ENCODE measurements at regions not wholly inside any gene's neighbourhood (a gene's known extent, or its start where the extent isn't known, plus 50 kb on each side); places are given as distances from the start of the nearest gene placed in this dataset.

DNA sequence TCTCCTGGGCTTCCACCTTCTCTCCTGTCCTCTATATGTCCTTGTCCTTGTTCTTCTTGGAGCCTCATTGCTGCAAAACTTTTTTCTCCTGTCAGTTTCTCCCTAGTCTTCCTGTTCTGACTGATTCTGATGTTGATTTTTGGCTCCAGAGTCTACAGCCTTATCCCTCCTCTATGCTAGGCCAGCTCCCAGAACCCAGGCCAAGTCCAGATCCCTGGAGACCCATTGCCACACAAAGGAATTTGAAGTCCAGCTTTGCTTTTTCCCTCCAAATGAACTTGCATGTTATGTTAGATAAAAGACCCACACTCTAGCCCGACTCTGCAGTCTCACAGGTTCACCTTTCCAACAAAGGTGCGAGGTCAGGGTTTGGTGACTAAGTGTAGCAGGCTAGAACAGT is 203.1 kb downstream of the FNDC1 start:
- TF ChIP-seq POLR2AphosphoS5 (IDR thresholded peaks at IDR 0.05) = no peak
- TF ChIP-seq, protein P1, sequence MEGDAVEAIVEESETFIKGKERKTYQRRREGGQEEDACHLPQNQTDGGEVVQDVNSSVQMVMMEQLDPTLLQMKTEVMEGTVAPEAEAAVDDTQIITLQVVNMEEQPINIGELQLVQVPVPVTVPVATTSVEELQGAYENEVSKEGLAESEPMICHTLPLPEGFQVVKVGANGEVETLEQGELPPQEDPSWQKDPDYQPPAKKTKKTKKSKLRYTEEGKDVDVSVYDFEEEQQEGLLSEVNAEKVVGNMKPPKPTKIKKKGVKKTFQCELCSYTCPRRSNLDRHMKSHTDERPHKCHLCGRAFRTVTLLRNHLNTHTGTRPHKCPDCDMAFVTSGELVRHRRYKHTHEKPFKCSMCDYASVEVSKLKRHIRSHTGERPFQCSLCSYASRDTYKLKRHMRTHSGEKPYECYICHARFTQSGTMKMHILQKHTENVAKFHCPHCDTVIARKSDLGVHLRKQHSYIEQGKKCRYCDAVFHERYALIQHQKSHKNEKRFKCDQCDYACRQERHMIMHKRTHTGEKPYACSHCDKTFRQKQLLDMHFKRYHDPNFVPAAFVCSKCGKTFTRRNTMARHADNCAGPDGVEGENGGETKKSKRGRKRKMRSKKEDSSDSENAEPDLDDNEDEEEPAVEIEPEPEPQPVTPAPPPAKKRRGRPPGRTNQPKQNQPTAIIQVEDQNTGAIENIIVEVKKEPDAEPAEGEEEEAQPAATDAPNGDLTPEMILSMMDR (IDR thresholded peaks at IDR 0.05) = no peak

Measured in transverse colon (tissue), 4 donors.